ENCODE measurements at regions not wholly inside any gene's neighbourhood (a gene's known extent, or its start where the extent isn't known, plus 50 kb on each side); places are given as distances from the start of the nearest gene placed in this dataset.

DNA sequence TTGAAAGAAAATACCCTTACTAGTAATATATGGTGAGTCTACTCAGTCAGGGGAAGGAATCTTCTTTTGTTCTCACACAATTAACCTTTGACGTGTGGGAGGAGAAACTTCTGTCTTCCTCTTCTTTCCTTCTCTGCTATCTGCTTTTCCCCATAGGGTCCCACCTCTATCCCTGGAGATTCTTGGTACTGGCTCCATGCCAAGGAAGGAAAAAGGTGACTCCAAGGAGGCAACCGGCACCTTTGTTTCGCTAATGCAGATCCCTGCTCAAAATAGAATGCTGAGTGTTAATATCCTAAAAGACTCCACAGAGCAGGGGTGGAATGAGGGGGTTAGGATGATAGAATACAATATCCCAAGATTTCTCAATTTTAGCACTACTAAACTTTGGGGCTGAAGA lies 116.7 kb downstream of the CD164 start:
- Histone ChIP-seq H3K4me3 (ENCODE audit: low read depth, low read length) (no peak overlapping the region), H3K4me1 (ENCODE audit: control insufficient read depth, insufficient read depth, low read length) (no peaks in the 10 kb centered on the region), H3K9me3 (ENCODE audit: control insufficient read depth, insufficient read depth, low read depth, low read length) (peaks cover 15% of the 10 kb centered on the region), H3K9ac (ENCODE audit: low read length) (no peak overlapping the region), H3K36me3 (ENCODE audit: control insufficient read depth, insufficient read depth, low read length) (peaks cover 13% of the 10 kb centered on the region), H3K27me3 (ENCODE audit: control insufficient read depth, insufficient read depth, low read length) (no peaks in the 10 kb centered on the region), H3K27ac (ENCODE audit: low read depth, low read length) (no peak overlapping the region)

DNA sequence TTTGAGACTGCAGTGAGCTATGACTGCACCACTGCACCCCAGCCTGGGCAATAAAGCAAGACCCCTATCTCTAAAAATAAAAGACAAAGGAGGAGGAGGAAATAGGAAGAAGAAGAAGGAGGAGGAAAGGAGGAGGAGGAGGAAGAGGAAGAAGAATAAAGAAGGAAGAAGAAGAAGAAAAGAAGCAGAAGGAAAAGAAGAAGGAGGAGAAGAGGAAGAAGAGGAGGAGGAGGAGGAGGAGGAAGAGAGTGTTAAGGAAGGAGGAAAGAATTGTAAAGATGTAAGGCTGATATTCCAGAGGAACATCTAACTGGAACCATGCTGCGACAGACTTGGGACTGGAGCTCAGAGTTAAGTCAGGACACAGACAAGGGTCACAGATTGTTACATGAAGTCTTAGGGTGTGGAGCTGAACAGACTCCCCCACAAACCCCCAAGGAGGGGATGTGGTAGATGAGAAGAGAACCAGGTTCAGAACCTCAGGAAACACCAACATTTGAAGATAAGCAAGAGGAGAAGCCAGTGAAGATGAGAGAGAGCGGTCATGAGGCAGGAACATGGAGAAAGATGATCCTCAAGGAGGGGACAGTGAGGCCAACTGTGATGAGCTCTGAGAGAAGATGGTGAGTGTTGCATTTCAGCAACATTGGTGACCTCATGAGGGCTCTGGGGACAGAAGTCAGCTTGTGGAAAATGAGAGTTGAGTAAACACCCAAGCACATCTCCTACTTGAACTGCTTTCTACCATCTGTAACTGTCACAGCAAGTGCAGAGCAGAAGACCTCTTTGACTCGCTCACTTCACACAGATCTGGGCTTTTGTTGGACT lies 118.2 kb downstream of the CD164 start:
- Histone ChIP-seq H3K4me1 (ENCODE audit: control insufficient read depth, insufficient read depth, low read length) (no peaks in the 10 kb centered on the region), H3K4me3 (ENCODE audit: low read depth, low read length) (no peak overlapping the region), H3K9me3 (ENCODE audit: control insufficient read depth, insufficient read depth, low read depth, low read length) (peaks cover 8% of the 10 kb centered on the region), H3K27ac (ENCODE audit: low read depth, low read length) (no peak overlapping the region), H3K36me3 (ENCODE audit: control insufficient read depth, insufficient read depth, low read length) (peaks cover 4% of the 10 kb centered on the region; the same call in 1 of the 2 replicates), H3K9ac (ENCODE audit: low read length) (no peak overlapping the region), H3K27me3 (ENCODE audit: control insufficient read depth, insufficient read depth, low read length) (no peaks in the 10 kb centered on the region)

DNA sequence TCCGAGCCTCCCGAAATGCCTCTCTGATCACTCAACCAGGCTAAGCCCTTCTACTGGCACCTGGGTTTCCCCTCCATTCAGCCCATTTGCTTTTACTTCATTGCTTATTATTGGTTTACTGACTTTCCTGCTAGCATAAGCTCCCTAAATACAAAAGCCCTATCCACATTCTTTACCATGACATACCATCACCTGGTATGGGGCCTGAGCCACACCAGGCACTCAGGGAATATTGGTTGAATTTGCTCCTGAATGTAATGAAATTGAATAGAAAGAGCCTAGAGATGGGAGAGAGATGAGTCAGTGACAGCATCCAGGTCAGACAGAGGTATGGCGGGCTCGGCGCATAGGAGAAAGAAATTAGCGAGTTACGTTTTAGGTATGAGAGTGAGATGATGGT lies 120.0 kb downstream of the CD164 start:
- Histone ChIP-seq H3K9me3 (ENCODE audit: control insufficient read depth, insufficient read depth, low read depth, low read length) (0 out of 2 replicates have a peak, but pooled peaks cover 3% of the 10 kb centered on the region), H3K4me3 (ENCODE audit: low read depth, low read length) (no peak overlapping the region), H3K4me1 (ENCODE audit: control insufficient read depth, insufficient read depth, low read length) (no peaks in the 10 kb centered on the region), H3K27me3 (ENCODE audit: control insufficient read depth, insufficient read depth, low read length) (no peaks in the 10 kb centered on the region), H3K9ac (ENCODE audit: low read length) (no peak overlapping the region), H3K36me3 (ENCODE audit: control insufficient read depth, insufficient read depth, low read length) (peaks cover 3% of the 10 kb centered on the region; the same call in 1 of the 2 replicates), H3K27ac (ENCODE audit: low read depth, low read length) (no peak overlapping the region)

DNA sequence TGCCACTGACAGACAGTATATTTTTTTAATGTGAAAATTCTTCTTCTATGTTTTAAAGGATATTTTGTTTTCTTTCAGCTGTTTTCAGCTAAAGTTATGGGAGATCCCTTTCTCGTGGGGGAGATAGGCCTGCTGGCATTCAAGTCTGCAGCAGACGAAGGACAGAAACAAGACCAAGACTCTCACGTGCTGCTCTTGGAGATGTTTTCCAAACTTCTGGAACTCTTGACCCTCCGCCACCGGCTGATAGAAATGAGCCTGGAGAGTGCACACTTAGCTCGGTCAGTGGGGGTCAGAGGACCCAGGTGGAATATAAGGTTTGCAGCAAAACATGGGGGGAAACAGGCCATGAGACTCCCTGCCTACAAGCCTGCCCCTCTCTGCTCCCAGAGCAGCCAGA lies 120.5 kb downstream of the CD164 start:
- H3K4me3 ChIP-seq (ENCODE audit: low read depth, low read length) = no peak overlapping the region
- peaks cover 3% of the 10 kb centered on the region; the same call in 1 of the 2 replicates for H3K36me3 ChIP-seq (ENCODE audit: control insufficient read depth, insufficient read depth, low read length)
- H3K9ac ChIP-seq (ENCODE audit: low read length) = no peak overlapping the region
- no peaks in the 10 kb centered on the region for H3K27me3 ChIP-seq (ENCODE audit: control insufficient read depth, insufficient read depth, low read length)
- H3K9me3 ChIP-seq (ENCODE audit: control insufficient read depth, insufficient read depth, low read depth, low read length) = no peaks in the 10 kb centered on the region
- no peak overlapping the region for H3K27ac ChIP-seq (ENCODE audit: low read depth, low read length)
- no peaks in the 10 kb centered on the region for H3K4me1 ChIP-seq (ENCODE audit: control insufficient read depth, insufficient read depth, low read length)

DNA sequence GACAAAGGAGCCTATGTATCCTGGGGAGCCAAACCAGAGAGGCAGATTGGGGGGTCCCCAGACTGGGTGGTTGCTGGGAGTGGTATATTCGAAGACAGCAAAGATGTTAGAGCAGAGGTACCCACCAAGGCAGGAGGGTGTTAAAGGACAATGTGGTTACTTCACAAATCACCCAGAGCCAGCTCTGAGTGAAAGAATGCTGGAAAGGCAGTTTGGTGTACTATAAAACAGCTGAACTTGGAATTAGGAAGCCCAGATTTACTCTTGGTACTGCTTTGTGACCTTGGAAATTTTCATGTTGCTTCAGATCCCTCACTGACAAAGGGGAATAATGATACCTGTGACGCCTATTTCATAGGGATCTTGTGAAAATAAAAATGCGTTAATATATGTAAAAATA lies 121.6 kb downstream of the CD164 start:
- Histone ChIP-seq H3K27ac (ENCODE audit: low read depth, low read length) (no peak overlapping the region), H3K4me1 (ENCODE audit: control insufficient read depth, insufficient read depth, low read length) (no peaks in the 10 kb centered on the region), H3K9me3 (ENCODE audit: control insufficient read depth, insufficient read depth, low read depth, low read length) (no peaks in the 10 kb centered on the region)

DNA sequence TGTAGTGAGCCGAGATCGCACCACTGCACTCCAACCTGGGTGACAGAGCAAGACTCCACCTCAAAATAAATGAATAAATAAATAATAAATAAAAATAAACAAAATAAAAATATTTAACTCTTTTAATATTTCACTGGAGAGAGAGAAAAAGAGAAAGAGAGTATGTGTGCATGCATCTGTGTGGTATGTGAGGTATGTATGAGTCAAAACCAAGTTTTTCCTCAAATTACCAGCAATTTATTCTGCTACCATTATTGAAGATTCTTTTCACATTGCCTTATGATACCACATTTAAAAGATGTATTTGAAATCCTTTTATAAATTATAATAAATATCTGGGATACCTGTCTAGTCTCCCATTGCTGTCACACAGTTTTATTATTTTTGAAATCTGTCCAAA lies 122.1 kb downstream of the CD164 start:
- no peak overlapping the region for H3K27ac ChIP-seq (ENCODE audit: low read depth, low read length)
- H3K36me3 ChIP-seq (ENCODE audit: control insufficient read depth, insufficient read depth, low read length) = peaks cover under 1% of the 10 kb centered on the region
- no peaks in the 10 kb centered on the region for H3K4me1 ChIP-seq (ENCODE audit: control insufficient read depth, insufficient read depth, low read length)
- H3K27me3 ChIP-seq (ENCODE audit: control insufficient read depth, insufficient read depth, low read length) = no peaks in the 10 kb centered on the region
- H3K4me3 ChIP-seq (ENCODE audit: low read depth, low read length) = no peak overlapping the region
- no peak overlapping the region for H3K9ac ChIP-seq (ENCODE audit: low read length)
- H3K9me3 ChIP-seq (ENCODE audit: control insufficient read depth, insufficient read depth, low read depth, low read length) = no peaks in the 10 kb centered on the region

More for the DNA sequence above, 121.6 kb downstream of the CD164 start:
- Histone ChIP-seq H3K9ac (ENCODE audit: low read length) (no peak overlapping the region), H3K4me3 (ENCODE audit: low read depth, low read length) (no peak overlapping the region), H3K27me3 (ENCODE audit: control insufficient read depth, insufficient read depth, low read length) (no peaks in the 10 kb centered on the region), H3K36me3 (ENCODE audit: control insufficient read depth, insufficient read depth, low read length) (peaks cover 3% of the 10 kb centered on the region; the same call in 1 of the 2 replicates)

DNA sequence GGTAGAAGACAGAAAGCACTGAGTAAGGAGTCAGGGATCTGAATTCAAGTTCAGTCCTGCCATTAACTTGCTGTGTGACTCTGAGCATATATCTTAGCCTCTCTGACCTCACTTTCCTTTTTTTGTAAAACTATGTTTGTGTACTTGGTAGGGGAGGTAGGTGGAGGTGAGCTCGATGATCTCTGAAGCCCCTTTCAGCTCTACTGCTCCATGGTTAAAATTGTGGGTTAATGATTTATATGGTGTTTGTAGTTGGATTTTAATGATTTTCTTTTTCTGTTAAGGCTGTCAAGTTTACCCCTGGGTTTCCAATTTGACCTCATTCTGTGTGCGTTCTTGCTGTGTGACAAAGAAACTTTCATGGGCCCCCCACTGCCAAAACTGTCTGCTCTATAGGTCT lies 124.1 kb downstream of the CD164 start:
- H3K27me3 ChIP-seq (ENCODE audit: control insufficient read depth, insufficient read depth, low read length) = no peaks in the 10 kb centered on the region
- H3K9me3 ChIP-seq (ENCODE audit: control insufficient read depth, insufficient read depth, low read depth, low read length) = no peaks in the 10 kb centered on the region
- H3K27ac ChIP-seq (ENCODE audit: low read depth, low read length) = no peak overlapping the region
- H3K36me3 ChIP-seq (ENCODE audit: control insufficient read depth, insufficient read depth, low read length) = peaks cover 3% of the 10 kb centered on the region
- no peak overlapping the region for H3K4me3 ChIP-seq (ENCODE audit: low read depth, low read length)
- no peak overlapping the region for H3K9ac ChIP-seq (ENCODE audit: low read length)
- no peaks in the 10 kb centered on the region for H3K4me1 ChIP-seq (ENCODE audit: control insufficient read depth, insufficient read depth, low read length)

DNA sequence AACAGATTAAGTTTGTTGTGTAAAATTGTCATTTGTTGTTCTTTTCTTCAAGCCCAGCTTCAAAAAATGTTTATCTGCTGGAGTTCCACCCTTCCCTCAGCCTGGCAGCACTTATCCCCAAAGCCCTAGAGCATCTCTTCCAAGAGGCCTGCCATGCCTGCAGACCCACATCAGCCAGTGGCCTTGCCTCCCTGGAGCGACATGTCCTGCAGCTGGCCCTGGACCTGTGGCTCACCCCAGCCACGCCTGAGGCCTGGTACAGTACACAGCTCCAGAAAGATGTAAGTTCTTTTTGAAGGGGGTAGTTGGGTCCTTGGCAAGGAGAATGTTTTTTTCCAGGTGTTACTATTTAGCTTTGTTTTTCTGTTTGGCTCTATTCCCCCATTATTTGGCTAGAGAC lies 124.8 kb downstream of the CD164 start:
- no peaks in the 10 kb centered on the region for H3K9me3 ChIP-seq (ENCODE audit: control insufficient read depth, insufficient read depth, low read depth, low read length)
- no peaks in the 10 kb centered on the region for H3K27me3 ChIP-seq (ENCODE audit: control insufficient read depth, insufficient read depth, low read length)
- H3K27ac ChIP-seq (ENCODE audit: low read depth, low read length) = no peak overlapping the region
- peaks cover 3% of the 10 kb centered on the region for H3K36me3 ChIP-seq (ENCODE audit: control insufficient read depth, insufficient read depth, low read length)
- H3K4me3 ChIP-seq (ENCODE audit: low read depth, low read length) = no peak overlapping the region
- no peak overlapping the region for H3K9ac ChIP-seq (ENCODE audit: low read length)
- no peaks in the 10 kb centered on the region for H3K4me1 ChIP-seq (ENCODE audit: control insufficient read depth, insufficient read depth, low read length)

DNA sequence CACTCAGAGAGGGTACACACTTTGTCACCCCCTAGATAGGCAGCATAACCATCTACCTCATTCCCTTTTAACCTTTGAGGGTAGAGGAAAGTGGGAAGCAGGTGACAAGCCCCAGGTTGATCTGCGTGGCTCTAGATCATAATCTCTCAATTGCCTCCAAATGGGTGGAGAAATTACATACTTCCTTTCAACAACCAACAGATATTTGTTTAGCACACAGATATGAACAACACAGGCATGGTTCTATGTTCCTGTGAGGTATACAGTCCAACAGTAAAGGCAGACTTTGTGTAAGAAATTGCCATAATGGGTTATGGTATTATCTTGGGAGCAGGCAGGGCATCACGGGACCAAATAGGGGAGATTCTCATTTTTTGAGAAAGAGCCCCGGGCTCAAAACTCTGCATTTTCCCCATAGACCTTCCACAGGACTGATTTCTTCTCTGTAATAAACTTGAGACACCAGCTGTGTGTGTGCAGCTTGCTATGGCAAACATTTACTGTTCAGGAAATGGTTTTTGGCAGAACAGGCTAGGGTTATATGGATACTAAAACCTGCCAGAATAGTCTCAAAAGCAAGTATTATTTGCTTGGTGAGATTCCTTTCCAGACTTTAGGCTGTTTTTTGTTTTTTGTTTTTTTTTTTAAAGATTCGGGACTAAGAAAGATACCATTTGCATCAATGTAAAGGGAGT lies 126.2 kb downstream of the CD164 start:
- H3K27ac ChIP-seq (ENCODE audit: low read depth, low read length) = no peak overlapping the region

DNA sequence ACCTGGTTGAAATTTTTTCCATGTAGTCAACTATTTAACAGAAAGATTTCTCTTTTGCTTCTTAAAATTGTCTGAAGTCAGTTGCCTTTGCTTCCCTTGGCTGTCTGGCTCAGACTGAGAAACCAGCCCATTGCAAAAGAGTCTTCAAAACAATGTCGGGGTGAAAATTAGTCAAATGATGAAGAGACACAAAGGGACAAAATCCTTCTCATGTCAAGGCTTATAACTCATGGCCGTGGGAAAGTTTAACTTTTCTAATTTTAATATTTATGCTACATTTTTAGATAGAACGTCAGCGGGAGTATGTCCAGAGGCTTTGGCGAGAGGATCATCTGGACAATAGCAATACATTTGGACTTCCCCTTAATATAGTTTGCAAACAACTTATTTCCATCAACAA lies 127.2 kb downstream of the CD164 start:
- no peak overlapping the region for H3K27ac ChIP-seq (ENCODE audit: low read depth, low read length)
- peaks cover 3% of the 10 kb centered on the region for H3K36me3 ChIP-seq (ENCODE audit: control insufficient read depth, insufficient read depth, low read length)
- H3K4me1 ChIP-seq (ENCODE audit: control insufficient read depth, insufficient read depth, low read length) = no peaks in the 10 kb centered on the region
- no peak overlapping the region for H3K4me3 ChIP-seq (ENCODE audit: low read depth, low read length)
- no peak overlapping the region for H3K9ac ChIP-seq (ENCODE audit: low read length)
- H3K9me3 ChIP-seq (ENCODE audit: control insufficient read depth, insufficient read depth, low read depth, low read length) = no peaks in the 10 kb centered on the region
- H3K27me3 ChIP-seq (ENCODE audit: control insufficient read depth, insufficient read depth, low read length) = no peaks in the 10 kb centered on the region

More for the DNA sequence above, 126.2 kb downstream of the CD164 start:
- peaks cover 3% of the 10 kb centered on the region for H3K36me3 ChIP-seq (ENCODE audit: control insufficient read depth, insufficient read depth, low read length)
- H3K9ac ChIP-seq (ENCODE audit: low read length) = no peak overlapping the region
- H3K9me3 ChIP-seq (ENCODE audit: control insufficient read depth, insufficient read depth, low read depth, low read length) = no peaks in the 10 kb centered on the region
- no peak overlapping the region for H3K4me3 ChIP-seq (ENCODE audit: low read depth, low read length)
- H3K4me1 ChIP-seq (ENCODE audit: control insufficient read depth, insufficient read depth, low read length) = no peaks in the 10 kb centered on the region
- no peaks in the 10 kb centered on the region for H3K27me3 ChIP-seq (ENCODE audit: control insufficient read depth, insufficient read depth, low read length)

DNA sequence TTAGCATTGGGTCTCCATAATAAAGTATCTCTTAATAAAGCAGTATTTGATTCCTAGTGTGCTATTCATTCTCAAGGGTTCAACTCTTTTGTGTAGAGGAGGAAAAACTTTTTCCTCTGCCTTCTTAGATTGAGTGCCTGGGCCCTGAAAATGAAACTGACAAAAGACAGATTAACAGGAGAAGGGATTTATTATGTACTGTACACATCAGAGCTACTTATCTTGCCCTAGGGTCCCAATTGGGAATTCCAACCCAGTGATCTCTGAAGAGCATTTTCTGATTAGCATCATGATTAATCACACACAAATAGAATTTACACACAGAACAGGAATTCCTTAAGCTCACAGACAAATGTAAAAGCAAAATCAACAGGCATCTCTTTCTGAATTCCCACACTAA lies 128.9 kb downstream of the CD164 start:
- no peak overlapping the region for H3K27ac ChIP-seq (ENCODE audit: low read depth, low read length)
- no peaks in the 10 kb centered on the region for H3K27me3 ChIP-seq (ENCODE audit: control insufficient read depth, insufficient read depth, low read length)
- no peak overlapping the region for H3K4me3 ChIP-seq (ENCODE audit: low read depth, low read length)
- H3K4me1 ChIP-seq (ENCODE audit: control insufficient read depth, insufficient read depth, low read length) = no peaks in the 10 kb centered on the region
- H3K9me3 ChIP-seq (ENCODE audit: control insufficient read depth, insufficient read depth, low read depth, low read length) = no peaks in the 10 kb centered on the region
- peaks cover 3% of the 10 kb centered on the region for H3K36me3 ChIP-seq (ENCODE audit: control insufficient read depth, insufficient read depth, low read length)
- no peak overlapping the region for H3K9ac ChIP-seq (ENCODE audit: low read length)

All from HUES6 (cell line).